GM21529 (cell line): ENCODE measurements at regions not wholly inside any gene's neighbourhood (a gene's known extent, or its start where the extent isn't known, plus 50 kb on each side); places are given as distances from the start of the nearest gene placed in this dataset.
"Not testable (repeated sequence)": the region's sequence is repeated elsewhere in the genome, so short reads cannot be mapped to it uniquely, and the experiment has no call there.

Source experiments
- ATAC-seq: cut with Tn5 transposase; IDR thresholded peaks from one replicate; pipeline ENCODE4 v1.9.1; 2021; ENCODE audit not compliant: unreplicated experiment

DNA sequence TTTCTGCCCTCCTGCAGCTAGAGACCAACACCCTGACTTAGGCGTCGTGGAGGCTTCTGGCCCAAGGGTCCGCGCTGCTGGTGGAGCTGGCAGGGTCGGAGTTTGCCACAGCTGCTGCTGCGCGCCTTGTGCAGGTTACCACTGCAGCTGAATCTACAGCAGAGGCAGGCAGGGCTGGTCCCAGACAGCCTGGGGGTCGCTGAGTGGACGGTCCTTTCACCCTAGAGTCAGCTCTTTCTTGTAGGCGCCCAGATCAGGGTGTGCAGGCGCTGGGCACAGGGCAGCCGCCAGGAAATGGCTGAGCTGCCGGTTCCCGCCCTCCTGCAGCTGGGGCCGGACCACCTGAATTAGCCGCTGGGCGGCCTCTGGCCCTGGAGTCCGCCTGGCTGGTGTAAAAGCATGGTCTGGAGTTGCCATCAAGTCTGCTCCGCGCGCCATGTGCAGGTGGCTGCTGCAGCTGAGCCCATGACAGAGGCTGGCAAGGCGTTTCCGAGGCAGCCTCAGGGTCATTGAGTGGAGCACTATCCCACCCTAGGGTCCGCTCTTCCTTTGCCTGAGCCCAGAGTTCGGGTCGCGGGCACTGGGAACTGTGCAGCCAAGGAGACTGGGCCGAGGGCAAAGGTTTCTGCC lies 144.3 kb downstream of the CCDC74A start:
- not testable (repeated sequence) for ATAC-seq

DNA sequence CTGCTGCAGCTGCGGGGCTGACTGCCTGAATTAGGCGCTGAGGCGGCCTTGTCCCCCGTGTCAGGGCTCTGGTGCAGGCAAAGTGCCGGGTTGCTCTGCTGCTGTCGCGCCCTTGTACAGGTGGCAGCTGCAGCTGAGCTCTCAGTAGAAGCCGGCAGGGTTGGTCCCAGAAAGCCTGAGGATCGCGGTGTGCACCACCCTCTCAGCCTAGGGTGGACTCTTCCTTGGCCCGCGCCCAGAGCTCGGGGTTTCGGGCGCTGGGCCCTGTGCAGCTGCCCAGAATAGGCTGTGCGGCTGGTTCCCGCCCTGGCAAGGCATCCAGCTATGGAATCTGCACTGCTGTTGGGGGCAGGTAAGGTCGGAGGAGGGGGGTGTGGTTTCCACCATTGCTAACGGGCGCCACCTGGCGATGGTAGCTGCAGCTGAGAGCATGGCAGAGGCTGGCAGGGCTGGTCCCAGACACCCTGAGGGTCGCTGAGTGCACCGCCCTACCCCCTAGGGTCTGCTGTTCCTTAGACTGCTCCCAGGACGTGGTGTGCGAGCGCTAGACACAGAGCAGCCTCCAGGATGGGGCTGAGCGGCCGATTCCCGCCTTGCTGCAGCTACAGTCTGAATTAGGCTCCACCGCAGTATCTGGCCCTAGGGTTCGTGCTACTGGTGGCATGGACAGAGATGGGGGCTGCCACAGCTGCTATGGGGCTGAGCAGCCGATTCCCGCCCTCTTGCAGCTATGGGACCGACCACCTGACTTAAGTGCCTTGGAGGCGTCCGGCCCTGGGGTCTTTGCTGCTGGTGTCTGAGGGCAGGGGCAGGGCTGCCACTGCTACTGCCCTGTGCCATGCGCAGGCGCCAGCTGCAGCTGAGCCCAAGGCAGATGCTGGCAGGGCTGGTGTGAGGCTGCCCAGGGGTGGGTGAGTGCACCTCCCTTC lies 145.0 kb downstream of the CCDC74A start:
- ATAC-seq = peak; percentile 86

DNA sequence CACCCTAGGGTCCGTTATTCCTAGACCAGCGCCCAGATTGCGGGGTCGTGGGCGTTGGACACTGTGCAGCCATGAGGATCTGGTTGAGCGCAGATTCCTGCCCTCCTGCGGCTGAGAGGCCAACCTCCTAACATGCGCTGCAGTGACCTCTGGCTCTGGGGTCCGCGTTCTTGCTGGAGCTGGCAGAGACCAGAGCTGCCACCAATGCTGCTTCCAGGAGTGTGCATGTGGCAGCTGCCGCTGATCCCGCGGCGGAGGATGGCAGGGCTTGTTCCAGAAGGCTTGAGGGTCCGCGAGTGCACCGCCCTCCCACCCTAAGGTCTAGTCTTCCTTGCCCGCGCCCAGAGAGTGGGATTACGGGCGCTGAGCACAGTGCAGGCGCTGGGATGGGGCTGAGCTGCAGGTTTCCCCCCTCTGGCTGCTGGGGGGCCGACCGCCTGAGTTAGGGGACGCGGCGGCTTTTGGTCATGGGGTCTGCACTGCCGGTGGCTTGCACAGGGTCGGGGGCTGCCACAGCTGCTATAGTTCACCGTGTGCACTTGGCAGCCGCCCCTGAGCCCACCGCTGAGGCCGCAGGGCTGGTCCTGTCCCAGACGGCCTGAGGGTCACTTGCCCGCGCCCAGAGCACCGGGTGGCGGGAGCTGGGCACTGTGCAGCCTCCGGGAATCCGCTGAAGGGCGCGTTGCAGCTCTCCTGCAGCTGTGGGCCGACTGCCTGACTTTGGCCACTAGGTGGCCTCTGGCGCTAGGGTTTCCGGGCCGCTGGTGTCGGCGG lies 145.9 kb downstream of the CCDC74A start:
- ATAC-seq = peak; percentile 92

DNA sequence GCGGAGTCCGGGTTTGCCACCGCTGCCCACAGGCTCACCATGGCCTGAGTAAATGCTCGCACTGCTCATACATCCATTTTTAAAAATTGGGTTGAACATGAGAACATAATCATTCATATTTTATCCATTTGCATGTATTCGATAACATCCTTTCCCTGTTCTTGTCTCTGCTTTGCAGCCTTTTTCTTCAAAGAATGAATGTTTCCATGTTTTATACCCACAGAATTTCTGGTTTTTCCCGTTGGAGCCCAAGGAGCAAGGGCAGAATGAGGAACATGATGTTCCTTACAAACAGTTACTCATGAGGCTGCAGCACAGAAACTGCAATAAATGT lies 146.5 kb downstream of the CCDC74A start:
- ATAC-seq = no peak

DNA sequence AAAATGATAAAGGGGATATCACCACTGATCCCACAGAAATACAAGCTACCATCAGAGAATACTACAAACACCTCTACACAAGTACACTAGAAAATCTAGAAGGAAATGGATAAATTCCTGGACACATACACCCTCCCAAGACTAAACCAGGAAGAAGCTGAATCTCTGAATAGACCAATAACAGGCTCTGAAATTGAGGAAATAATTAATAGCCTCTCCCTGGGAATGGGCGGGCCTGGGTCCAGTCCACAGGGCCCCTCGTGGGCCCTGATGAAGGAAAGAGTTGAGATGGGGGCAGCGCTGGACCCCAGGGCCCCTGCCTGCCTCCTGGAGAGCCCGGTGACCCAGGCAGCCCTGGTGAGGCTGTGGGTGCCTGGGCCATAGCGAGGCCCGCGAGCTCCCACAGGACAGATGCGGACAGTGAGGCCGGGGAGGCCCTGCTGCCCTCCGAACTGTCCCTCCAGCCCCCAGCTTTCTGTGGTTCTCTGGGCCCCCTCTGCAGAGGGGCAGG lies 154.0 kb downstream of the CCDC74A start:
- peak; percentile 19 for ATAC-seq

DNA sequence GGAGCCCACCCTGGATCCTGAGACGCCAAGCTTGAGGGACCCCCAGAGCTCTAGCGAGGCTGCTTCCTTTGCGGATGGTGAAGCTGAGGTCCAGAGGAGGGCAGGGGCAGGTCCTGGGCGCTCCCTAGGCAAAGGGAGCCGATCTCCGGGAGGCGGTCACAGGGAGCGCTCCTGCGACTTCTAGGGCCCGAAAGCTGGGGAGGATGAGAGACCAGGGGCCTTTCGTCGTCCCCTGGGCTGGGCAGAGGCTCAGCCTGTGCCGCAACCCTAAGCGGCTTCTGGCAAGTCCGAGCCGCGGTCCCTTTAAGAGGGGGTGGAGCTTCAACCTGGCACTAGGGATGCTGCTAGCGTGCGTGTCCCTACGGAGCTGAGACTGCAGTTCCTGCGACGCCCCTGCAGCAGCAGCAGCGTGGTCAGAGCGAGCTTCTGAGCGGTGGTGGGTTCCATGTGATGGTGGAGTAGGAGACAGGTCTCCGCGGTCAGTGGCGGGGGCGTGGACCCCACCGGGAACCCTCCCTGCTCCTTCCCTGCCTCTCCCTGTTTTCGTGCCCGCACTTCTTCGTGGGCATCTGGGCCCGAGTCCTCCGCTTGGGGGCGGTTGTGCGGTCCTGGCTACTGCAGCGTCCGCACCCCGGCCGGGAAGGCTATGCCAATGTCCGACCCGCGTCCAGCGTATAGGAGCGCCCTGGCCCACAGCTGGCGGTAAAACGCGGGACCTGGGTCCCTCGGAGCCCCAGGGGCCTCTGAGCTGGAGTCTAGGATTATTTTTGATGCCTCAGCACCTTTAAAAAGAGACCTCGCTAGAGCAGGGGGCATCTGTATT lies 154.6 kb downstream of the CCDC74A start:
- peak; percentile 98 for ATAC-seq

DNA sequence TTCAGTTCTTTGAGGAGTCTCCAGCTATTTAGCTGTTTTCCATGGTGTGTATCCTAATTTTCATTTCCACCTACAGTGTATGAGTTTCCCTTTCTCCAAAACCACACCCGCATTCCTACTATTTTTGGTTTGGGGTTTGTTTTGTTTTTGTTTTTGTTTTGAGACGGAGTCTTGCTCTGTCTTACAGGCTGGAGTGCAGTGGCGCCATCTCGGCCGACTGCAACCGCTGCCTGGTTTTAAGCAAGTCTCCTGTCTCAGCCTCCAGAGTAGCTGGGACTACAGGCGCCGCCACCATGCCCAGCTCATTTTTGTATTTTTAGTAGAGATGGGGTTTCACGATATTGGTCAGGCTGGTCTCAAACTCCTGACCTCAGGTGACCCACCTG lies 155.2 kb downstream of the CCDC74A start:
- peak; percentile 49 for ATAC-seq

DNA sequence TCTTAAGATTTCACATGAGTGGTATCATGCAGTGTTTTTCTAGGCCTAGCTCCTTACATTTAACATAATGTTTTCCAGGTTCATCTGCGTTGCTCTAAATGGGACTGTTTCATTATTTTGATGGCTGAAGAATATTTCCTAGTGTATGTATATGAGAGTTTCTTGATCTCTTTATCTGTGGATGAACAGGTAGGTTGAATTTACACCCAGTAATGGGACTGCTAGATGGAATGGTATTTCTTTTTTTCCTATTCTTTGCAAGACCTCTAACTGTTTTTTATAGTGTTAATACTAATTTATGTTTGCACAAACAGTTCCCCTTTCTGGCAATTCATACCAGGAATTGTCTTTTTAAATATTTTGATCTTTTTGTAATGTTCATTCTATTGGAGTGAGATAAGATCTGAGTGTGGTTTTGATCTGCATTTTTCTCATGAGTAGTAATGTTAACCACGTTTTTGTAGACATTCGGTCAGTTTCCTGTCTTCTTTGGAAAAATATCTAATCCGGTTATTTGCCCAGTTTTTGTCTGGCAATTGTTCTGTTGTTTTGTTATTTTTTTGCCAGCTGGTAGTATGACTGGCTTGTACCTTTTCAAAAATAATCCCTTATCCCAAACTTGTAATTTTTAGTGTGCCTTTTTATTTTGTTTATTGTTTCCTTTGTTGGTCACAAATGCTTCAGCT lies 157.1 kb downstream of the CCDC74A start:
- not testable (repeated sequence) for ATAC-seq

DNA sequence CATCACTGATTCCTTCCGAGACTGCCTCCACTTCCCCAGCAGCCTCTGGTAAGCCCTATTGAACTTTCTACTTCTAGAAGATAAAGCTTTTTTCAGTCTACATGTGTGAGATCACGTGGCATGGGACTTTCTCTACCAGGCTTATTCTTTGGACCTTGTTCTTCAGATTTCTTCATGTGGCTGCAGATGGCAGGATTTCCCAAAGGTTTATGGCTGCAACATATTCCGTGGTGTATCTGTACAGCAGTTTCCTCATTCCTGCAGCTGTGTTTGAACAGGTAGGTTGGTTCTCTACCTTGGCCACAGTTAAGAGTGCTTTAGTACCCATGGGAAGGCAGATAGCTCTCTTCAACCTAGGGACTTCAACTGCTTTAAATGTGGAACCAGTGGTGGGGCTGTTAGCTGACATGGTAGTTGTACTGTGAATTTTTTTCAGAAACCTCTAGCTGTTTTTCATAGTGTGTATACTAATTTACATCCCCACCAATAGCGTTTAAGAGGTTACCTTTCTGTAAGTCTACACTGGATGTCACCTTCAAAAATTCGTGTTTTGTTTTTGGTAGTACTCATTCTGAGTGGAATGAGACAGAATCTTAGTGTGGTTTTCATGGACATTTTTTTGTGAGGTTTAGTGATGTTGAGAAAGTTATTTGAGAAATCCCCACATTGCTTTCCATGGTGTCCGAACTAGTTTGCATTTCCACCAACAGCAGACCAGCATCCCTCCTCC lies 158.6 kb downstream of the CCDC74A start:
- not testable (repeated sequence) for ATAC-seq

DNA sequence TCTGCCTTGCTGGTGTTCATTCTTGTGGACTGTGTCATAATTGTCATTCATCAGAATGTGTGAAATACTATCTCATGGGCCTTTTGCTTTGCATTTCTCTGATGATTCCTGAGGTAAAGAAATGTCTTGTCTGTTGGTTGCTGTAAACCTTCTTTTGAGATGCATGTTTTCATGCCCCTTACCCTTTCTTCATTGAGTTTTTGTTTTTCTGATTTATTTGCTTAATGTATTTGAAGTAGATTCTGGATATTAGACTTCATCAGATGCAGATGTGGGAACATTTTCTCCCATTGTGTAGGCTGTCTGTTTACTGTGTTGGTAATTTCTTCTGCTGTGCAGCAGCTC lies 159.2 kb downstream of the CCDC74A start:
- not testable (repeated sequence) for ATAC-seq

DNA sequence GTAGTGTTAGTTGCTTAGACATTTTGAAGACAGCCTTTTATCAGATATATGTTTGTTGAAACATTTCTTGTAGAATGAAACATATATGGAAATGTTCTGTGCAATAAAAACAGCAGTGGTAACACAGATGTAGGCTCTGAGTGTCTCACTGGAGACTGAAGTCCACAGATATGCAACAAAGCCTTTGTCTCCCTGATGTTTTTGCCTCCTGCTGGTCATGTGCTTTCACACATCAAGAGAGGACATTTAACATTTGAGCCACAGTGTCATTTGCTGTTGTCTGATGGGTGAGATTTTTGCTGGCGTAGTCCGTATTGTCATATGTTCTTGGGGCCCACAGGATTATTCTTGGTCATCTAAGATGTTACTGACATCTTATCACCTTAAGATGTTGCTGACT lies 161.4 kb downstream of the CCDC74A start:
- not testable (repeated sequence) for ATAC-seq

DNA sequence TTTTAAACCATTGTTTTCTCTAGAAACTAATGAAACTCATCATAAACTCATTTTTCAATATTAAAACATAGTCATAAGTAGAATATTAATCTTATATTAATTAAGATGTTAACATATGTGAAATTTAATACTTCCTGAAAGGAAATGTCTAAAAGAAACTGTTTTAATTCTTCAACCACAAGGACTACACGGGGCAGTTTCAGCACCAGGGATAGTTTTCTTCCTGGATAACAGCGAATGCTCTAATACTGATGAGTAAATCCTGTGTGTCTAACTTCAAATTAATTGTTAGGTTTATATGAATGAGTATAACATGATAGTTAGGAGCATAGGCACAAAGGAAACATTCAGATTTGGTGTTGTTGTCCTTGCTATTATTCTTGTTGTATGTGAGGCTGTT lies 183.6 kb downstream of the CCDC74A start:
- ATAC-seq = not testable (repeated sequence)

DNA sequence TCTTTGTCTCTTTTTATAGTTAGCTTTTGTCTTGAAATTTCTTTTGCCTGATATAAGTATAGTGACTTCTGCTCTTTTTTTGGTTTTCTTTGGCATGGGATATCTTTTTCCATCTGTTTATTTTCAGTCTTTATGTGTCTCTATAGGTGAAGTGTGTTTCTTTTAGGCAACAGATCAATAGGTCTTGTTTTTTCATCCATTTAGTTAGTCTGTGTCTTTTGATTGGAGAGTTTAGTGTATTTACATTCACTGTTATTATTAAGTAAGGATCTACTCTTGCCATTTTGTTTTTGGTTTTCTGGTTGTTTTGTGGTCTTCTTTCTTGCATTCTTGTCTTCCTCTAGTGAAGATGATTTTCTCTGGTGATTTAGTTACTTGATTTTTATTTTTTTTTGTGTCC lies 190.2 kb downstream of the CCDC74A start:
- ATAC-seq = not testable (repeated sequence)

DNA sequence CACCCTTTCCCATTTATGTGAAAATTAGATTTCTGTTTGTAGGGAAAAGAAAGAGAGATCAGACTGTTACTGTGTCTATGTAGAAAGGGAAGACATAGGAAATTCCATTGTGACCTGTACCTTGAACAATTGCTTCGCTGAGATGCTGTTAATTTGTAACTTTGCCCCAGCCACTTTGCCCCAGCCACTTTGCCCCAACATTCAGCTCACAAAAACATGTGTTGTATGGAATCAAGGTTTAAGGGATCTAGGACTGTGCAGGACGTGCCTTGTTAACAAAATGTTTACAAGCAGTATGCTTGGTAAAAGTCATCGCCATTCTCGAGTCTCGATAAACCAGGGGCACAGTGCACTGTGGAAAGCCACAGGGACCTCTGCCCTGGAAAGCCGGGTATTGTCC lies 193.5 kb downstream of the CCDC74A start:
- not testable (repeated sequence) for ATAC-seq

DNA sequence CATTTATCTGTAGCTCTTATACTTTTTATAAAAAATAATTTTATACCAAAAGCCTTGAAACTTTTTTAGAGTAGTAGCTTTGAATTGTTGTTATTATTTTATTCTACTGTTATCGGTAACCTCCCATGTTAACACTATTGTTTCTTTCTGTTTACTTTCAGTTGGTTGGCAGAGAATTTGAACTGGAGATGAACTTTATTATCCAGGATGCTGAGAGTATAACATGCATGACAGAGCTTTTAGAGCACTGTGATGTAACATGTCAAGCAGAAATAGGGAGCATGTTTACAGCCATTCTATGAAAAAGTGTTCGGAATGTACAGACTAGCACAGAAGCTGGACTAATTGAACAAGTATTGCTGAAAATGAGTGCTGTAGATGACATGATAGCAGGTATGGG lies 194.6 kb downstream of the CCDC74A start:
- ATAC-seq = not testable (repeated sequence)

DNA sequence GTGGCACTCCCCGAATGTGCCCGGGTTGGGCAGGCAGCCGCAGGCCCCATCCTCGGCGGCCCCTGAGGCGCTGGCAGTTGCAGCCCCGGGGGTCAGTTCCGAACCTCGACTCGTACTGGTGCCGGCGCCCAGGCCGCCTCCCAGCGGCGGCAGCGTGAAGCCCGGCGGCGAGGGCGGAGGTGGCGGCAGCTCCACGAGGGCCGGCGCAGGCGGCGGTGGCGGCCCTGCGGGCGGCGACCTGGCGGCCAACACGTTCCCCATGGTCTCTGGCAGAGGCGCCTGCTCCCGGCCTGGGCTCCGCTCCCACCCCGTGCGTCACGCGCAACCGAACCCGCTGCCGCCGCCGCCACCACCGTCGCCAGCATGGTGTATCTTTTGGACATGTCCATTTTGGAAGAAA lies 196.3 kb downstream of the CCDC74A start:
- ATAC-seq = no peak

DNA sequence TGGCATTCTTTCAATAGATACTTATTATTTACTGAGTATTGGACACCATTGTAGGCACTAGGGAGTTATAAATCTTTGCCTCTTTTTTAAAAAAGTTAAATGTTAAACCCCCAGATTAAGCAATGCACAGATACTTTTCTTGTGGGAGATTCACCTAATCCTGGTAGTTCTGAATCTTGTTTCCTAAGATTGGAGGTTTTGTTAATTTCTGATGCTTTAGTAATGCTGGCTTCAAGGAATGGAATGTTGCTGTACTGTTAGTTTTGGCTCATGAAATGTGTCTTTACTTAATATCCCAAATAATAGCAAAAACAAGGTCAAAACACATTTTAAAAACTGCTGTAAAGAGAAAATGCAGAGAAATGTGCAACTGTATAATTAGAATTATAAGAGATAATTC lies 200.8 kb downstream of the CCDC74A start:
- ATAC-seq = not testable (repeated sequence)

DNA sequence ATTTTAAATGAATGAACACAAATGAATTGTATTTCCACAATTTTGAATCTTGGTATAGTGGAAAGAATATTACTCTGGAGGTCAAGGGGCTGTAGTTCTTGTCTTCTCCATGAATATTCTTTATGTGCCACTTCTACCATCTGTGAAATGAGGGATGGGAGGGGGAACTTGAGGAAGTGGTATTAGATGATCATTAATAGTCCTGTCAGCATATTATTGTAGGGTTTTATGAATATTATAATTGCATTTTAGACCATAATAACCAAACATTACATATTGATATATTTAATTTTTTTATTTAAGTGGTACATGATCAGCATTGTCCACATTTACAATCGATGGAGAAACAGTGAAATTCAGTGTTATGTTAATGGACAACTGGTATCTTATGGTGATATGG lies 205.8 kb downstream of the CCDC74A start:
- ATAC-seq = not testable (repeated sequence)

DNA sequence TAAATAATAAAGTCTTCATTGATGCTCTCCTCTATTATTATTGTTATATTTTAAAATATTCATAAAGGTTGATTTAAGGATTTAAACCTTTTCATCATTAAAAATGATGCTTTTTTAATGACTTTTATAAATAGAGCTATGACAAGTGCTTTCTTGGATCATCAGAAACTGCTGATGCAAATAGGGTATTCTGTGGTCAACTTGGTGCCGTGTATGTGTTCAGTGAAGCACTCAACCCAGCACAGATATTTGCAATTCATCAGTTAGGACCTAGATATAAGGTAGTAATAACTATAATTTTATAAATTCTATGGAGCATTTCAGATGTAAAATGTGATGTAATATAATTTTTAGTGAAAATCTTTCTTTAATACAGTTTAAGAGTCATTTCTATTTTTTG lies 208.7 kb downstream of the CCDC74A start:
- ATAC-seq = peak; percentile 99
